ENCODE measurements at regions not wholly inside any gene's neighbourhood (a gene's known extent, or its start where the extent isn't known, plus 50 kb on each side); places are given as distances from the start of the nearest gene placed in this dataset.

- no peak for TF ChIP-seq YY1 (IDR thresholded peaks at IDR 0.05; ENCODE audit: insufficient read depth, insufficient read length)
- TF ChIP-seq ZNF274 (IDR thresholded peaks at IDR 0.05; ENCODE audit: low read depth, low read length) = no peak
Measured at GRCh38 chr16:5315914-5316313, 218.3 kb upstream of the EEF2KMT start.
